Stimulated activated CD8-positive, alpha-beta memory T cell treated with anti-CD3 and anti-CD28 coated beads, Interleukin-12 subunit alpha, Interleukin-12 subunit beta, amount 100 ng/mL, for 1 hour (primary cell): ENCODE measurements at regions not wholly inside any gene's neighbourhood (a gene's known extent, or its start where the extent isn't known, plus 50 kb on each side); places are given as distances from the start of the nearest gene placed in this dataset.
"Not testable (repeated sequence)": the region's sequence is repeated elsewhere in the genome, so short reads cannot be mapped to it uniquely, and the experiment has no call there.

Source experiments
- DNase-seq: peaks from one replicate; pipeline ENCODE4 v3.0.0-alpha.2; 2020; ENCODE audit warnings: low read depth

- no peak for DNase-seq
Observed at GRCh38 chr12:46572644-46573346, 200.2 kb upstream of the SLC38A2 start.

- no peak for DNase-seq
Observed at GRCh38 chr12:46571608-46572007, 199.0 kb upstream of the SLC38A2 start.

GRCh38 chr12:46569826-46570439 lies 197.4 kb upstream of the SLC38A2 start:
- DNase-seq: no peak

GRCh38 chr12:46567667-46568066 lies 195.1 kb upstream of the SLC38A2 start:
- DNase-seq: no peak

GRCh38 chr12:46562625-46563225 lies 190.2 kb upstream of the SLC38A2 start:
- DNase-seq: no peak

GRCh38 chr12:46561769-46562624 lies 189.4 kb upstream of the SLC38A2 start:
- DNase-seq: not testable (repeated sequence)

GRCh38 chr12:46560874-46561273 lies 188.3 kb upstream of the SLC38A2 start:
- no peak for DNase-seq

- DNase-seq: no peak
Observed at GRCh38 chr12:46560089-46560488, 187.5 kb upstream of the SLC38A2 start.

GRCh38 chr12:46559311-46559710 lies 186.7 kb upstream of the SLC38A2 start:
- no peak for DNase-seq

- DNase-seq: no peak
Observed at GRCh38 chr12:46558677-46559076, 186.1 kb upstream of the SLC38A2 start.

- DNase-seq: no peak
Observed at GRCh38 chr12:46557539-46558373, 185.2 kb upstream of the SLC38A2 start.

- no peak for DNase-seq
Observed at GRCh38 chr12:46556819-46557524, 184.4 kb upstream of the SLC38A2 start.

- DNase-seq: no peak
Observed at GRCh38 chr12:46556105-46556559, 183.6 kb upstream of the SLC38A2 start.

- no peak for DNase-seq
Observed at GRCh38 chr12:46555406-46555852, 182.9 kb upstream of the SLC38A2 start.

GRCh38 chr12:46554460-46554859 lies 181.9 kb upstream of the SLC38A2 start:
- DNase-seq: no peak

- DNase-seq: no peak
Observed at GRCh38 chr12:46553911-46554310, 181.3 kb upstream of the SLC38A2 start.

GRCh38 chr12:46553266-46553665 lies 180.7 kb upstream of the SLC38A2 start:
- no peak for DNase-seq

- DNase-seq: no peak
Observed at GRCh38 chr12:46550266-46550879, 177.8 kb upstream of the SLC38A2 start.

- DNase-seq: no peak
Observed at GRCh38 chr12:46549527-46550265, 177.1 kb upstream of the SLC38A2 start.
